HG02798 (cell line): ENCODE measurements at regions not wholly inside any gene's neighbourhood (a gene's known extent, or its start where the extent isn't known, plus 50 kb on each side); places are given as distances from the start of the nearest gene placed in this dataset.
"Not testable (repeated sequence)": the region's sequence is repeated elsewhere in the genome, so short reads cannot be mapped to it uniquely, and the experiment has no call there.

Experiments used
- ATAC-seq: cut with Tn5 transposase; IDR thresholded peaks from one replicate; pipeline ENCODE4 v1.9.1; 2021; ENCODE audit warnings: mild to moderate bottlenecking; ENCODE audit not compliant: unreplicated experiment, poor library complexity

- ATAC-seq = no peak
Measured at GRCh38 chr1:80365359-80366021, 1359.0 kb upstream of the ADGRL4 start.

- ATAC-seq = no peak
Measured at GRCh38 chr1:80363689-80364475, 1357.4 kb upstream of the ADGRL4 start.

- no peak for ATAC-seq
Measured at GRCh38 chr1:80359666-80360065, 1353.1 kb upstream of the ADGRL4 start.

- ATAC-seq = no peak
Measured at GRCh38 chr1:80349218-80349617, 1342.7 kb upstream of the ADGRL4 start.

GRCh38 chr1:80341021-80341420 is 1334.5 kb upstream of the ADGRL4 start:
- no peak for ATAC-seq

- no peak for ATAC-seq
Measured at GRCh38 chr1:80318108-80318507, 1311.6 kb upstream of the ADGRL4 start.

- no peak for ATAC-seq
Measured at GRCh38 chr1:80310703-80311245, 1304.2 kb upstream of the ADGRL4 start.

GRCh38 chr1:80305466-80305865 is 1298.9 kb upstream of the ADGRL4 start:
- no peak for ATAC-seq

- no peak for ATAC-seq
Measured at GRCh38 chr1:80293818-80294217, 1287.3 kb upstream of the ADGRL4 start.

- ATAC-seq = not testable (repeated sequence)
Measured at GRCh38 chr1:80288750-80289149, 1282.2 kb upstream of the ADGRL4 start.

GRCh38 chr1:80282536-80282935 is 1276.0 kb upstream of the ADGRL4 start:
- no peak for ATAC-seq

GRCh38 chr1:80278936-80279335 is 1272.4 kb upstream of the ADGRL4 start:
- no peak for ATAC-seq

- no peak for ATAC-seq
Measured at GRCh38 chr1:80274256-80274655, 1267.7 kb upstream of the ADGRL4 start.

- ATAC-seq = no peak
Measured at GRCh38 chr1:80272495-80272894, 1266.0 kb upstream of the ADGRL4 start.

GRCh38 chr1:80258659-80259058 is 1252.1 kb upstream of the ADGRL4 start:
- ATAC-seq = no peak

GRCh38 chr1:80251591-80251990 is 1245.1 kb upstream of the ADGRL4 start:
- no peak for ATAC-seq

- ATAC-seq = no peak
Measured at GRCh38 chr1:80251171-80251570, 1244.6 kb upstream of the ADGRL4 start.

- ATAC-seq = no peak
Measured at GRCh38 chr1:80250573-80251168, 1244.1 kb upstream of the ADGRL4 start.

- no peak for ATAC-seq
Measured at GRCh38 chr1:80249699-80250098, 1243.2 kb upstream of the ADGRL4 start.

- ATAC-seq = no peak
Measured at GRCh38 chr1:80248886-80249285, 1242.4 kb upstream of the ADGRL4 start.

GRCh38 chr1:80245813-80246212 is 1239.3 kb upstream of the ADGRL4 start:
- no peak for ATAC-seq
